RWPE2 (cell line): ENCODE measurements at regions not wholly inside any gene's neighbourhood (a gene's known extent, or its start where the extent isn't known, plus 50 kb on each side); places are given as distances from the start of the nearest gene placed in this dataset.

Experiments used
- ATAC-seq: fragments of 200-7000 bp; cut with Tn5 transposase; 3 replicates; pipeline ENCODE4 v1.9.1; 2021; ENCODE audit warnings: low read depth
- DNase-seq: peaks from one replicate; pipeline ENCODE4 v3.0.0-alpha.2; 2020; ENCODE audit warnings: low spot score
- H3K27ac ChIP-seq: fragments of 450-650 bp; 2 replicates; pipeline ENCODE4 v1.5.1; 2017; ENCODE audit warnings: mild to moderate bottlenecking; ENCODE audit not compliant: poor library complexity, severe bottlenecking
- H3K27me3 ChIP-seq: fragments of 250-450 bp; sonication (Bioruptor Pico); 2 replicates; pipeline ENCODE4 v1.5.1; 2021; ENCODE audit warnings: mild to moderate bottlenecking, moderate library complexity; ENCODE audit not compliant: insufficient read depth, poor library complexity, severe bottlenecking
- H3K36me3 ChIP-seq: fragments of 250-450 bp; sonication (Bioruptor Pico); 2 replicates; pipeline ENCODE4 v1.5.1; 2020; ENCODE audit warnings: low read depth, mild to moderate bottlenecking, moderate library complexity
- H3K4me1 ChIP-seq: fragments of 250-450 bp; sonication (Bioruptor Pico); 2 replicates; pipeline ENCODE4 v1.5.1; 2021; ENCODE audit warnings: mild to moderate bottlenecking, moderate library complexity; ENCODE audit not compliant: insufficient read depth, poor library complexity, severe bottlenecking
- H3K4me3 ChIP-seq: fragments of 250-450 bp; sonication (Bioruptor Pico); 2 replicates; pipeline ENCODE4 v1.5.1; 2021; ENCODE audit warnings: mild to moderate bottlenecking, moderate library complexity; ENCODE audit not compliant: severe bottlenecking
- H3K9me3 ChIP-seq: fragments of 250-450 bp; sonication (Bioruptor Pico); 2 replicates; pipeline ENCODE4 v1.5.1; 2021; ENCODE audit warnings: mild to moderate bottlenecking, moderate library complexity; ENCODE audit not compliant: severe bottlenecking
- CTCF ChIP-seq: fragments of 450-650 bp; IDR thresholded peaks from one replicate; pipeline ENCODE4 v1.5.1; 2017; ENCODE audit warnings: mild to moderate bottlenecking, moderate library complexity; ENCODE audit not compliant: poor library complexity, severe bottlenecking

DNA sequence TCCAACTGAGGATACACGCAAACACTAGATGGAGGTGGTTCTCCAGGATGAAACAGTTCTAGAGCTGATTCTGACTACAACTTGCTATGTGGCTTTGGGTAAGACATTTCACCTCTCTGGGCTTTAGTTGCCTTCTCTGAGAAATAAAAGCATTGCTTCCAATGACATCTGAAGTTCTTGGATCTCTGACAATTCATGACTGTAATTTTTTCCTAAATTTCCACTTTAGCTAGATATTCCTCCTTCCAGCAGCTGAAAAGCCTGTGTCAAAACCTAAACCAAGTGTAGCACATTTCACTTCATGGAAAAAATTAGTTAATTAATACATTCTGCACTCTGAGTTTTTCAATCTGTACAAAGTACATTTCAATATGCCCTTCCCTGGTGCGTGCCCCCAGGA is 50.0 kb upstream of the ANK3 start:
- Histone ChIP-seq H3K27ac (no peak overlapping the region), H3K9me3 (no peaks in the 10 kb centered on the region), H3K36me3 (no peaks in the 10 kb centered on the region), H3K27me3 (no peaks in the 10 kb centered on the region), H3K4me1 (no peaks in the 10 kb centered on the region), H3K4me3 (no peak overlapping the region)
- no peak for TF ChIP-seq CTCF
- ATAC-seq (no peak), DNase-seq (no peak)
